Transverse colon (tissue), 4 donors: ENCODE measurements at regions not wholly inside any gene's neighbourhood (a gene's known extent, or its start where the extent isn't known, plus 50 kb on each side); places are given as distances from the start of the nearest gene placed in this dataset.

Experiments
- DNase-seq: peaks from one replicate; pipeline ENCODE4 v3.0.0-alpha.2; 2019
- H3K27ac ChIP-seq, 4 donors: fragments of 200-600 bp; sonication (generic); 2 replicates each; pipeline ENCODE4 v1.5.1; 2016 to 2018; ENCODE audit warnings: inconsistent platforms in 4 of 4
- H3K27me3 ChIP-seq: fragments of 200-600 bp; sonication (generic); 2 replicates; pipeline ENCODE4 v1.5.1; 2017; ENCODE audit warnings: inconsistent platforms
- H3K36me3 ChIP-seq, 4 donors: fragments of 200-600 bp; sonication (generic); 2 replicates each; pipeline ENCODE4 v1.5.1; 2017 to 2019; ENCODE audit warnings: inconsistent platforms in 4 of 4
- H3K4me1 ChIP-seq, 4 donors: fragments of 200-600 bp; sonication (generic); 2 replicates each; pipeline ENCODE4 v1.5.1; 2017 to 2020; ENCODE audit warnings: inconsistent platforms in 4 of 4
- H3K4me3 ChIP-seq, 4 donors: fragments of 200-600 bp; sonication (generic); 1 replicate in 1 of 4; 2 replicates in 3 of 4; pipeline versions ENCODE4 v1.5.1 to v1.6.1; 2017 to 2019; ENCODE audit warnings: inconsistent platforms in 4 of 4
- H3K9me3 ChIP-seq, 2 donors: fragments of 200-600 bp; sonication (generic); 2 replicates each; pipeline ENCODE4 v1.5.1; 2017 to 2019; ENCODE audit warnings: inconsistent platforms in 2 of 2
- EP300 ChIP-seq: sonication (generic); formaldehyde crosslinking; IDR thresholded peaks from one replicate; pipeline ENCODE4 v1.6.1; 2017; ENCODE audit warnings: antibody characterized with exemption, low read depth
- POLR2A ChIP-seq: fragments of 450-650 bp; IDR thresholded peaks from one replicate; pipeline ENCODE4 v1.6.1; 2016; ENCODE audit warnings: antibody characterized with exemption, mild to moderate bottlenecking, moderate library complexity
- POLR2AphosphoS5 ChIP-seq, 3 donors: sonication (generic); formaldehyde crosslinking; IDR thresholded peaks; one replicate each; pipeline ENCODE4 v1.6.1; 2016; ENCODE audit warnings: antibody characterized with exemption in 3 of 3
- WGBS, 2 donors: methylation state at CpG; one replicate each; pipeline ENCODE4 v1.1.5; 2018; ENCODE audit warnings: low coverage in 1 of 2; 5-methylcytosine and 5-hydroxymethylcytosine counted together
- in situ Hi-C, 4 donors: fragments of 200-750 bp; cut with MboI; loops; one replicate each; pipeline versions ENCODE4 v1.15.0 to v1.15.1; 2017; ENCODE audit warnings: low sequenced_read_pairs in 3 of 4, low pct_ligation_motif_present in 1 of 4, low pct_unique_long_range_greater_than_20kb in 1 of 4
- intact Hi-C: fragments of 100-400 bp; cut with DNase I; formaldehyde crosslinking; loops from one replicate; pipeline ENCODE4 v1.15.1; 2023; ENCODE audit warnings: low total_unique reads
- TF ChIP-seq, protein P1 (sequence below), 5 experiments: fragments of 200-600 bp in 3 of 5; fragments of 450-650 bp in 2 of 5; sonication (generic) in 3 of 5; IDR thresholded peaks; 1 replicate in 2 of 5; 2 replicates in 3 of 5; pipeline ENCODE4 v1.5.1; 2016 to 2017; ENCODE audit warnings: antibody characterized with exemption in 5 of 5, inconsistent platforms in 3 of 5, mild to moderate bottlenecking in 2 of 5, moderate library complexity in 1 of 5

- Histone ChIP-seq H3K27ac (no peak overlapping the region), H3K4me3 (no peak overlapping the region), H3K4me1 (no peaks in the 10 kb centered on the region), H3K36me3 (no peaks in the 10 kb centered on the region), H3K27me3 (no peaks in the 10 kb centered on the region), H3K9me3 (no peaks in the 10 kb centered on the region)
- intact Hi-C loops: no loop called here
- TF ChIP-seq EP300 (no peak), POLR2AphosphoS5 (IDR thresholded peaks at IDR 0.05) (no peak), POLR2A (no peak)
- TF ChIP-seq, protein P1, sequence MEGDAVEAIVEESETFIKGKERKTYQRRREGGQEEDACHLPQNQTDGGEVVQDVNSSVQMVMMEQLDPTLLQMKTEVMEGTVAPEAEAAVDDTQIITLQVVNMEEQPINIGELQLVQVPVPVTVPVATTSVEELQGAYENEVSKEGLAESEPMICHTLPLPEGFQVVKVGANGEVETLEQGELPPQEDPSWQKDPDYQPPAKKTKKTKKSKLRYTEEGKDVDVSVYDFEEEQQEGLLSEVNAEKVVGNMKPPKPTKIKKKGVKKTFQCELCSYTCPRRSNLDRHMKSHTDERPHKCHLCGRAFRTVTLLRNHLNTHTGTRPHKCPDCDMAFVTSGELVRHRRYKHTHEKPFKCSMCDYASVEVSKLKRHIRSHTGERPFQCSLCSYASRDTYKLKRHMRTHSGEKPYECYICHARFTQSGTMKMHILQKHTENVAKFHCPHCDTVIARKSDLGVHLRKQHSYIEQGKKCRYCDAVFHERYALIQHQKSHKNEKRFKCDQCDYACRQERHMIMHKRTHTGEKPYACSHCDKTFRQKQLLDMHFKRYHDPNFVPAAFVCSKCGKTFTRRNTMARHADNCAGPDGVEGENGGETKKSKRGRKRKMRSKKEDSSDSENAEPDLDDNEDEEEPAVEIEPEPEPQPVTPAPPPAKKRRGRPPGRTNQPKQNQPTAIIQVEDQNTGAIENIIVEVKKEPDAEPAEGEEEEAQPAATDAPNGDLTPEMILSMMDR (IDR thresholded peaks at IDR 0.05): no peak
- DNase-seq: no peak
- in situ Hi-C loops: no loop called here
- 70 to 73% methylated on average over 1 of the region's 1 CpG for WGBS, 2 donors
Observed at GRCh38 chr1:106548726-106549125, 507.7 kb upstream of the PRMT6 start.

DNA sequence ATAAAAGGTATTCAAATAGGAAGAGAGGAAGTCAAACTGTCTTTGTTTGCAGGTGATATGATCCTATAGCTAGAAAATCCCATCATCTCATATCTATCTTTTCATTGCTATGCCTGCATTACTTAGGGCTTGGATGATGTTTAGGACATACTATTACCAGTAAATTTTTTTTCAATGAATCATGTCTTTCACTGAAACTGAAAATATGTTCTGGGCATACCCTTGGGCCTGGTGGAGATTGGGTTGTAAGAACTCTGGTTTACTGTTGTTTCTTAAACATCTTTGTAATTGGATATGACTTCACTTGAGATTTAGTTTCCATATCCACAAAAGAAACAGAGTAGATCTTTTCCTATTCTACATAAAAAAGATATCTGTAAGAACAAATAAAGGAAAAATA is 502.2 kb upstream of the PRMT6 start:
- no peaks in the 10 kb centered on the region for H3K4me1 ChIP-seq
- DNase-seq: no peak
- H3K36me3 ChIP-seq: no peaks in the 10 kb centered on the region
- intact Hi-C loops (no loop called here), in situ Hi-C loops (loop anchor here in 1 of 4 donors (25.0 kb wide), 1 partner anchor 108 kb away; no protein-coding TSS in a partner anchor)
- no peaks in the 10 kb centered on the region for H3K27me3 ChIP-seq
- TF ChIP-seq EP300: no peak
- no peak for TF ChIP-seq POLR2A
- TF ChIP-seq, protein P1 (IDR thresholded peaks at IDR 0.05): no peak
- no peak for TF ChIP-seq POLR2AphosphoS5 (IDR thresholded peaks at IDR 0.05)
- H3K9me3 ChIP-seq: no peaks in the 10 kb centered on the region
- H3K4me3 ChIP-seq: no peak overlapping the region
- no peak overlapping the region for H3K27ac ChIP-seq

DNA sequence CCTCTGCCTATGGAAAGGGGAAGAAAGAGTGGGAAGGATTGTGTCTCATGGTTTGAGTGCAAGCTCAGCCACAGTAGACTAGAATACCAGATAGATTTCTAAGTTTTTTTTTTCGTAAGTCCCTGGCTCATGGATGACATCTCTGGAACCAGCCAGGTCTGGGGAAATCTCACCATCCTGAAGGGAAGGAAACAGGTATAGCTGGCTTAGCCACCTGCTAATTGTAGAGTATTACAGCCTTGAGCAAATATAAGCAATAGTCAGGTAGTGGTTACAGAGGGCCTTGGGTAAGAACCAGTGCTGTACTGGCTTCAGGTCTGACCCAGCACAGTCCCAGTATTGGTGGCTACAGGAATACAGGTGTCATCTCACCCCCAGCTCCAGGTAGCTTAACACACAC is 500.9 kb upstream of the PRMT6 start:
- H3K9me3 ChIP-seq: no peaks in the 10 kb centered on the region
- no peaks in the 10 kb centered on the region for H3K36me3 ChIP-seq
- WGBS, 2 donors: 40 to 73% methylated on average over 1 of the region's 1 CpG
- no peaks in the 10 kb centered on the region for H3K4me1 ChIP-seq
- no peaks in the 10 kb centered on the region for H3K27me3 ChIP-seq
- DNase-seq: no peak
- intact Hi-C loops: no loop called here
- in situ Hi-C loops: loop anchor here in 1 of 4 donors (25.0 kb wide), 1 partner anchor 107 kb away; no protein-coding TSS in a partner anchor
- no peak overlapping the region for H3K4me3 ChIP-seq
- TF ChIP-seq EP300 (no peak), POLR2A (no peak), POLR2AphosphoS5 (IDR thresholded peaks at IDR 0.05) (no peak)
- TF ChIP-seq, protein P1 (IDR thresholded peaks at IDR 0.05): no peak
- H3K27ac ChIP-seq: no peak overlapping the region

DNA sequence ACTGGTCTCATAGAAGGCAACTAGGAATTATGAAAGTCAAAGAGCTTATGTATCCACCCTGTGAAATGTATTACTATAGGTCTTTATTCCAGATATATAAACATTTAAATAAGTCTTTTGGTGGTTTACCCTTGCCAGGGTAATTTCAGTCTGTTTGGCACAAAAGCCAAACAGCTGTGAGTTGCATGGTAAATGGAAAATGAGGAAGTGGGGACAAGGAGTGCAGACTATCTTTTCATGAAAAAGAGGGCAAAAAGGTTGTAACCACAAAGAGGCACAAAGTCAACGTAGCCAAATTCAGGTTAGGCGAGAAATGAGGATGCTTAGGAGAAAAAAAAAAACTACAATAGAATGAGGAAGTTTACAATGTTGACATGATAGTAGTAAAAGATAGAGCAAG is 492.3 kb upstream of the PRMT6 start:
- DNase-seq: no peak
- H3K4me3 ChIP-seq: no peak overlapping the region
- H3K9me3 ChIP-seq: no peaks in the 10 kb centered on the region
- 52 to 53% methylated on average over 2 of the region's 2 CpGs for WGBS, 2 donors
- no peak for TF ChIP-seq POLR2AphosphoS5 (IDR thresholded peaks at IDR 0.05)
- no peak for TF ChIP-seq POLR2A
- TF ChIP-seq EP300: no peak
- TF ChIP-seq, protein P1 (IDR thresholded peaks at IDR 0.05): no peak
- H3K27me3 ChIP-seq: no peaks in the 10 kb centered on the region
- intact Hi-C loops: no loop called here
- in situ Hi-C loops: loop anchor here in 1 of 4 donors (25.0 kb wide), 1 partner anchor 98 kb away; no protein-coding TSS in a partner anchor
- H3K4me1 ChIP-seq: no peaks in the 10 kb centered on the region
- no peak overlapping the region for H3K27ac ChIP-seq
- H3K36me3 ChIP-seq: no peaks in the 10 kb centered on the region
